Stimulated activated CD4-positive, alpha-beta T cell treated with anti-CD3 and anti-CD28 coated beads, Interleukin-15, amount 100 ng/mL, for 1 hour (primary cell): ENCODE measurements at regions not wholly inside any gene's neighbourhood (a gene's known extent, or its start where the extent isn't known, plus 50 kb on each side); places are given as distances from the start of the nearest gene placed in this dataset.

ENCODE experiments used
- DNase-seq, 2 donors: peaks; one replicate each; pipeline ENCODE4 v3.0.0-alpha.2; 2020; ENCODE audit warnings: low read depth in 1 of 2, low spot score in 1 of 2

DNA sequence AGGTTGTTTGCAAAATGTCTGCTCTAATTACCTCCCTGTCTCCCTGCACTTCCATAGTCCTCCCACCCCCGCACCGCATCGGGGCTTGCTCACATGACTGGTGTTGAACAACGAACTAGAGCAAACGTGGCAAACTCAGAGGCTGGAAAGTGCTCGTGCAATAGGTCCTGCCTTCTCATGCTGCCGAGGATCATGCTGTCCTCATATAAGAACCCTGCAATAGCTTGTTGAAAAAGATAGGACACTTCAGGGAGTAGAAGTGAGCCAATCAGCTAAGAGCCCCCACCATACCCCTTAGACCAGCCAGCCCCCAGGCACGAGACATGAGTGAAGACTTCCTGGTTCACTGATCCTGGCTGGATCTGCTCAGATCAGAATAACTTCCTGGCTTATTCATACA, 219.2 kb downstream of the C6orf118 start:
- no peak for DNase-seq

DNA sequence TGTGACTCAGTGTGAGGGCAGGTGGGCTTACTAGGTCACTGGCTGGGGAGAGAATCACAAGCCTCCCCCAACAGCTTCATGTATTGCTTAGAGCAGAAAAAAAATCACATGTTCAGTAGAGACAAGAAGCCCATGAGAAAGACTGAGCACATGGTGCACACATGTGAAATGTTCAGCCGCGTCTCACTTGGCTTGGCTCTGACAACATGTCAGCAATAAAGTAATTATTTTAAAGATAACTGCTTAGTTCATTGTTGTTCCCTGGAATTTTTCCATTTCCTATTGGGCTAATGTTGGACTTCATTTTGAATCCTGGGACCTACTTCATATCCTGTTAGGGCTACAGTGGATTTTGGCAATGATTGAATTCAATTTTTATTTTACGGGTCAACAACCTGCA, 222.6 kb downstream of the C6orf118 start:
- no peak for DNase-seq

DNA sequence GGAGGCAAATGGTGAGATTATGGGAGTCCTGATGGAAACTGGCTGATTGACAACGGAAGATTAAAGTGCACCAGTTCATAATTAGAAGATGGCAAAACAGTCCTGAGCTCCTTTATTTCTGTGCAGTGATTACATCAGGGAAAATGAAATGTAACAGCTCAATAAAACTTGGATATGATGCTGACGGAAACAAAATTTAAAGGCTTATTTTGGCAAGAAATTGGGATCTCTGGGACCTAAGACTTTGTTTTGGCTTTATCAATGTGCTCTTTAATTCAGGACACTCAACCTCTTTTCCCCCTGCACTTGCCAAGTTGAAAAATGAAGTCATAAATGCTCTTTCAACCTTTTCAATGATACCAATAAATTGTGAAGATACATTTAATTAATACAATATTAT, 226.8 kb downstream of the C6orf118 start:
- DNase-seq = no peak

DNA sequence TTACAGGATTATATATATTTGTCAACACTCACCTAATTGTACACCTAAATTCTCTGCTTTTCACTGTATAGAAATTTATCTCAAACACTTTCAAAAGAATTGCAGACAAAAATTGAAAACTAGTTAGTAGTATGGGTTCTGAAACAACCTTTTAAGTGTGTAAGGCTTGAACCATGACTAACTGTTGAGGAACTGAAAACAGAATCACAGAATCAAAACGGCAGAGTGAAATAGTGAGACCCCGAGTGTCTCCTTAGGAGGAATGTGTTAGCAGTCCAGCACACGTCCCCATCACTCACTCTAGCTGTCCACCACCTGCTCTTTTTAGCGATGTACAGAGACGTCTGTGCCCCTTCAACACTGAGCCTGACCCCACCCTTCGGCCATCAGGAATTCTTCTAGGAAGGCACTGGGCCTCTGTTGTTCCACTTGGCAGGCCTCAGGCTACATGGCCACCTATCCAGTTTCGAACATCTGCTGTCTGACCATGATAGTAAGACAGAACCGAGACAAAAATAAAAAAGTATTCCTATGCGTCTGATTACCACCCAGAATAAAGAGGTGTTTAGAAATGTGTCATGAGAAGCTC, 227.4 kb downstream of the C6orf118 start:
- no peak for DNase-seq

DNA sequence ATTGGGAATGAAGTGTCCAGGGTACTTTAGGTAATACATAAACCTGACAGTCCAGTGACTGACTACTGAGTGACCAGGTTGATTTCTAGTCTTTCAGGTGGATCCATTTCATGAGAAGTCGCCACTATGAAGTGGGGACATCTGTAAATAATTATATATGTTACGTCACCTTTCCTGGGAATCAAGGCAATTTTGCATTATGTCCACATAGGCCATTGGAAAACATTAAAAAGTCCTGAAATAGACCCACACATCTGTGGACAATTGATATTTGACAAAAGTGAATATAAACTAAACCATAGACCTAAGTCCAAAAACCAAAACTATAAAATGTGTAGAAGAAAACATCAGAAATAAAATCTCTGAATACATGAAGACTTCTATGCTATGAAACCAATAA, 231.5 kb downstream of the C6orf118 start:
- no peak for DNase-seq

DNA sequence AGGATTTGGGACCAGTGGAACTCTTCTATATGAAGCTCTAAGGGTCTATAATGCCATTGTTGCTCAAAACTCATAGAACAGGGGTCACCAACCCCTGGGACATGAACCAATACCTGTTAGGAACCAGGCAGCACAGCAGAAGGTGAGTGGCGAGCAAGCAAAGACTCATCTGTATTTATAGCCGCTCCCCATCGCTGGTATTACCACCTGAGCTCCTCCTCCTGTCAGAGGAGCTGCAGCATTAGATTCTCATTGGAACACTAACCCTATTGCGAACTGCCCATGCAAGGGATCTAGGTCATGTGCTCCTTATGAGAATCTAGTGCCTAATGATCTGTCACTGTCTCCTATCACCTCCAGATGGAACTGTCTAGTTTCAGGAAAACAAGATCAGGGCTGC, 237.5 kb downstream of the C6orf118 start:
- no peak for DNase-seq

DNA sequence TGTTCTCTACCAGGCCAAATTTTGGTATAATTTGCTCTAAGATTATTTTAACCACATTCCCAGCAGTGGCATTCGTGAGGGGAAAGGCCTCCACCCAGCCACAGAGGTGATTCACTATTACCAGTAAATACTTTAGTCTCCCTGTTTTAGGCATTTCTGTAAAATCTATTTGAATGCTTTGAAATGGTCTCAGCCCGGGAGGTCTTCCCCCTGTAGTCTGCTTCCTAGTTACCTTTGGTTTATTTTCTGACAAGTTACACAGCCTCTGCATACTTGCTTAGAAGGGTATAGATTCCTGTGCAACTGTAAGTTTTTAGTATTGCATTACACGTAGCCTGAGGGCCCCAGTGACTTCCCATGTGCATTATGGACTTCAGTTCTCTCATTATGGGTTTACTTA, 248.7 kb downstream of the C6orf118 start:
- no peak for DNase-seq

DNA sequence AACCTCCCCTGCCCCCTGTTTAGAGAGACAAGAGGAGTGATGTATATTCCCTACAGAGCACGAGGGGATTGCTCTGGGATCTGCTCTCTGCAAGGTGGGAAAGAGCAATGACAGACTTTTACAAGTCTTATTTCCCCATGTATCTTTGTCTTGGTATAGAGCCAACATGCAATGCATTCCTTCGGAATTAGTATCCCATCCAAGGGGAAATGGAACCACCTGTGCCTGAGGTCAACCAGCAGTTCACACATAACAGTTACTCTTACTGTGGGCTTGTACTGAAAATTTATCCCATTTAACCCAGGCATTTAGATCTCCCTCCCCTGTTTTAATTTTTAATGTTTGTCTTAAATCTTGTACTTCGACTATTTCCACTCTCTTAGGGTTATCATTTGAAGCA, 250.4 kb downstream of the C6orf118 start:
- no peak for DNase-seq

DNA sequence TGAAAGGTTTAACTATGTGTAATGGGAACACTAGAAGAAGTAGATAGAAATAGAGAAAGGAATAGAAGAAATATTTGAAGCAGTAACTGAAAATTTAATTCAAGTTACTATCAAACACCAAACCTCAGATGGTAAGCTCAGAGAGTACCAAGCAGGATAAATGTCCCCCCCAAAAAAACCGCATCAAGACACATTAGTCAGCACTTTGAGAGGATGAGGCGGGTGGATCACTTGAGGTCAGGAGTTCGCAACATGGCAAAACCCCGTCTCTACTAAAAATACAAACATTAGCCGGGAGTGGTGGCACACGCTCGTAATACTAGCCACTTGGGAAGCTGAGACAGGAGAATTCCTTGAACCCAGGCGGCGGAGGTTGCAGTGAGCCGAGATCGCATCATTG, 253.1 kb downstream of the C6orf118 start:
- DNase-seq = no peak

DNA sequence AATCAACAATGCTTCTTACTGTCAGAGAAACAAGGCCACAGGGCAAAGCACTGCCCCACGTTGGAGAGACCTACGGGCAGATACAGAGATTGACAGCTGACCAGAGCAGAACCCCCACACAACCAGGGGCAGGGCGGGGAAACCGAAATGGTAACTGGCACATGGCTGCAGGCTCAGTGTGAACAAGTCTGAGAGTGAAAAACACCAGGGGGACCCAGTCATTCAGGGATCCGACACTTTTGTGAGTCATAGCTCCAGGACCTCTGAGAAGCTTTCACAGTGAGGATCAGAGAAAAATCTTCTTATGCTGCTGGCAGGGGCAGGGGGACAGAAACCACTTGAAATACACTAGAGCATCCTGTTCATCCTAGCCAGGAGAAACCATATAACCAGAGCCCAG, 254.2 kb downstream of the C6orf118 start:
- no peak for DNase-seq

DNA sequence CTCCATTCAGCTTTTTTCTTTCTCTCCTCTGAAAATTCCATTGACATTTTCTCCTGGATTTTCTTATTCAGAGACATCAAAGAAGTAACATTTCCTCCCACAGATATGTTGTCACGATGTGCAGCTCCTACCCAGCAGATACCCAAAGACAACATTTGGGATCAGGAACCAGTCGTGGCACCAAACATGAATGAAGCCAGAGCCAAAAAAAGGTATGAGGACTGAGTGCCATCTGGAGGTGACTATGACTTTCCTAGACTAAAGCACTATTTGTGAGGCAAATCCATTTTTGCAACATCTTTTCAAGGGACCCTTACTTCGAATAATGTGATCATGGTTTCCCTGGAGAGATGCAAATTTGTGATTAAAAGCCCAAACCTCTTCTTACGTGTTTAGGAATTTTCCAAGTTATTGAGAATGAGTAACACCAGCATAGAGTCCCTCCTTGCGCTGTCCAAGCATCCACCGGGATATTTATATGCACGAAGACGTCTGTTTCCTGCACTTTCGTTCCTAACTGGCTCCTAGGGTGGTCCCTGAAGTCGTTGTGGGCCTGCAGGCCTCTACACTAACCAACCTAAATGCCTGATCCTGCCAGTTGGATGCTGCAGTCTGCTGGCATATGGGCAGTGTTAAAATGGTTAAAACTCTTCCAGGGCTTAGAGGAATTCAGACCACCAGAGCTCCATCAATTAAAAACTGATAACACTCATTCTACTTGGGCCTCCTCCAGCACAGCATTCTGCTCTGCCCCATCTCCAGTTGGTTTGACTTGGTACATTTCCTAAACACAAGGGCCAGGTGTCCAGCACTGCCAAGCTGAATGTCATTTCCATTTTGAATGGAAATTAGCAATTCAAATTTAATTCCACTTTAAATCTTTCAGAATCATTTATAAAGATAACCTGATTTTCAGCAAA, 256.6 kb downstream of the C6orf118 start:
- no peak for DNase-seq

DNA sequence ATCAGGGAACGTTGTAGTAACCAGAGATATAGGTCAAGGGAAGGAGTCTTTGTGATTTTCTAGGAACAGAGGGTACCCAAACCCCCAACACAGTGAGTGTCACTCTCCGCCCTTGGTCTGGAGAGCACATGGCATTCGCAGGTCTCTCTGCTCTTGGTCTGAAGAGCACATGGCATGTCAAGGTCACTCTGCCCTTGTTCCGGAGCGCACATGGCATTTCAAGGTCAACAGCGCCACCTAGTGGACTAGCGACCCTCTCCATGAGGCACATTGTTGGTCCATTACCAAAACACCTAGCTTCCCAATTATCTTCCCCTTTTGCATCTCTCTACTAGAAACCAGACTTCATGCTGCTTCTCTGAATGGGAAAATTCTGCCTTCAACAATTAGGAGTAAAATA, 260.0 kb downstream of the C6orf118 start:
- DNase-seq = no peak

DNA sequence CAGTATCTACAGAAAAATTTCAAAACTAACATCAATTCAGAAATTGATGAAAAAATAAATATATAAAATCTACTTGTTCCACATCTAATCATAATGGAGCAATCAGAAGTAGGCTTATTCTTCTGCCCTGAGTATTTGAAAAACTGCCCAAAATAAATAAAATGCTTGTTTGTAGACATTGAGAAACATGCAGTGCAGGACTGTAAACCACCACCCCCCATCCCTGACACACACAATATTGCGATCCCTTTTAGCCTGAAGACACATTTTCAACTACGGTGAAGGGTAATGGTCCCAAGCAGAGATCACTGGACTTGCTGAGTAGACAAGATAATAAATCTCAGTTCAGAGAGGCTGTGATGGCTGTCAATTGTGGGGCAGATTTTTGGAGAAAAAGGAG, 261.5 kb downstream of the C6orf118 start:
- no peak for DNase-seq

DNA sequence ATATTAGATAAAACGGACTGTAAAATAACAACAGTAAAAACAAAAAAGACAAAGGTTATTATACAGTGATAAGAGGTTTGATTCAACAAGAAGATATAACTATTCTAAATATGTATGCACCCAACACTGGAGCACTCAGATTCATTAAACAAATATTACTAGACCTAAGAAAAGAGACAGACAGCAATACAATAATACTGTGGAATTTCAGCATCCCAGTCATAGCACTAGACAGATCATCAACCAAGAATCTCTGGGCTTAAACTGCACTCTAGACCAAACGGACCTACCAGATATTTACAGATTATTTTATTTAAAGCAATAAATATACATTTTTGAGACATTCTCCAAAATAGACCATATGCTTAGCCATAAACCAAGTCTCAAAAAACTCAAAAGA, 263.8 kb downstream of the C6orf118 start:
- DNase-seq = no peak

DNA sequence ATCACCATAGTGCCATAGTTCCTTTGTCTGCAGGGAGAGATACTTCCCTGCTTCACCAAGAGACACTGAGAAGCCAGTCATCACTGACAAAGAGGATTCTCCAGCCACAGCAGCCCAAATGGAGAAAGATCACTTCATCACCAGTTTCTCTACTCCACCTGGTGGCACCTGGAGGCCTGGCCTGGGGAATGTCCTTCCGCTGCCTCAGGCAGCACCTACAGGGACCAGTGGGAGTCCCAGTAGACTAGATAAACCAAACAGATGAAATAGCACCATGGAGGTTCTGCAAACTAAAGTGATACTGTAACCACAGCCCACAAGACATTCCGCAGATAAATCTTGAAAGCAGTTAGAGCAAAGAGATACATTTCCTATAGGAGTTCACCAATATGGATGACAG, 266.5 kb downstream of the C6orf118 start:
- DNase-seq = no peak

DNA sequence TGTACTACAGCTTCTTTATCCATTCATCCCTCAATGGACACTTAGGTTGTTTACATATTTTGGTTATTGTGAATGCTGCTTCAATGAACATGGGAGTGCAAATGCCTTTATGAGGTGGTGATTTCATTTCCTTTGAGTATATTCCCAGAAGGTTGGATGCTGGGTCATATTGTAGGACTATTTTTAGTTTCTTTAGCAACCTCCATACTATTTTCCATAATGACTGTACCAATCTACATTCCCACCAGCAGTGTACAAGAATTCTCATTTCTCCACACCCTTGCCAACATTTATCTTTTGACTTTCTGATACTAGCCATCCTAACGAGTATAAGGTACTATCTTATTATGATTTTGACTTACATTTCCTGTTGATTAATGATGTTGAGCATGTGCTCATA, 269.0 kb downstream of the C6orf118 start:
- no peak for DNase-seq

DNA sequence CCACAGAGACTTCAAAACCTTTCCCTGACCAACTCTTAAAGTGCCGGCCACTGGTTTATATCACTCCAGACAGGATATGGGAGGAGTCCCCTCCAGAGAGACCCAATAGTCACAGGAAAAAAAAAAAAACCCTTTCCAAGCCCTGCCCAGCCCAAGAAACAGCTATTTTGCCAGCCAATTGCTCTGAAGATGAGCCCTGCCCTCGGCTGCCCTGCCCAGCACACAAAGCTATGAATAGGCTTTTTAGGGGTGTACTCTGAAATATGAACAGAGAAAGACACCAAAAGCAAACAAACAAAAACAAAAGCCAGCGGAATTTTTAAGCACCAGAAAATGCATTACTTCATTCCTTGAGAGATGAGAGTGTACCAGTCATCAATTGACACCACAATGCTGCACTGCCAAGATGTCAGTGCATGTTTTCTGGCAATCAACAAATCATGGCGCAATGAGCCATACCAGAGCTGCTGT, 275.1 kb downstream of the C6orf118 start:
- no peak for DNase-seq

DNA sequence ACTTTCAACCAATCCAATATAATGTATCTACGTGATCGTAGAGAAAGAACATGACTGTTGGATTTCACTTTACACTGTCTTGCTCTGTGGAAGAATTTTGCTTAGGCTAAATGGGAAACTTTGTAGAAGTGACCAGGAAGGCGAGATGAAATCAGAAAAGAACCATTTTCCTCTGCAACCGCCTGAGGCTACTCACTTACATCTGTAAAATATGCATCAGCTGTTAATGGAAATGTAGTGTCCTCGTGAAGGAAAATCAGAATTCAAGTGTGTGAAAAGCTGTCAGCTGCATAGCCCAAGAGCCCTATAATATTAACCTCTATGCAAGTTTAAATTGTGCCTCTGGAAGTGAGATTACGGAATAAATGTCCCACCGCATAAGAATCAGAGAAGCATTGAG, 277.9 kb downstream of the C6orf118 start:
- no peak for DNase-seq

DNA sequence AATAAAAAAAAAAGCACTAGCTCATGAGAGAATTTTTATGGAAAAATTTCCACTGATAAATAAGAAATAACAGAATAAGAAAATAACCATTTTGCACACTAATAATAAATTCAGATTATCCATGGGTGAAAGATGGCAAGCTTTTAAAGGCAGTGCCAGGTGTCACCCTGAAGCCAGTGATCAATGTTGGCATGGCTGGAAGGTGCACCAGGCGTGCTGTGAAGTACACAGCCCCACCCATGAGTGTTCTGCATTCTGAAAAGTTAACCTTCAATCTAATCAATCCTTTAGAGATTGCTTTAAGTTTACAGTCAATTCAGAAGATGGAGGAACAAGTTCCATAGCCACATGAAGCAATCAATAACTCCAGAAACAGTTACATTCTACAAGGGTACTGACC, 284.4 kb downstream of the C6orf118 start:
- DNase-seq = no peak

DNA sequence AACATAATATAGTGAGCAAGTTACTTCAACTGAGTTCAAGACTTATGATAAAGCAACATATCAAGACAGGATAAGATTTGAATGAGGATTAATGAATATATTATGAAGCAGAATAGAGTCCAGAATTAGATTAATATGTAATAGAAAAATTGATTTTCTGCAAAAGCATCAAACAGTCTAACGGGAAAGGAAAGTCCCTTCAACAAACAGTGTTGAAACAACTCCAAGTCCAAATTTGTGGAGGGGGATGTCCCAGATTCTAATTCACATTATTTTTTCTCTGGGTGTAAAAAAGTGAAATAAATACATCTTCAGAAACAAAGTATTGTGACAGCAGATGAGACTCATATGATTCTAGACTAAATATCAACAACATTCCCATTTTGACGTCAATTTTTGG, 289.7 kb downstream of the C6orf118 start:
- DNase-seq = no peak

DNA sequence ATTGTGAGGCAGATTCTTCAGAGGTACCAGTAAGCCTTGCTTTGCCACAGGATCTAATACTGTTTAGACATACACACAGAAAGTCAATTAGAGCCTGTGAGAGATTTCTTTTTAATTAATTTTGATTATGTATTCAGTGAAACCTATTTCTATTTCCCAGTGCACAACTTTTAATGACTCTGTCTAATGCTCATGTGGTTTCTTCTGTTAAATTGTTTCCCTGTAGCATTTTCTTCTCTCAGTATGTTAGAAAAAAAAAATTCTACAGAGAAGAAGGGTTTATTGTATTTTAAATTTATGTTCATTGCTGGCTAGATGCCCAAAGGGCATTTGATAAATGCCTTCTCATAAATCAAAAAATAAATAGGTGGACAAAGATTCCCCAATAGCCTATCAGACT, 293.7 kb downstream of the C6orf118 start:
- no peak for DNase-seq

DNA sequence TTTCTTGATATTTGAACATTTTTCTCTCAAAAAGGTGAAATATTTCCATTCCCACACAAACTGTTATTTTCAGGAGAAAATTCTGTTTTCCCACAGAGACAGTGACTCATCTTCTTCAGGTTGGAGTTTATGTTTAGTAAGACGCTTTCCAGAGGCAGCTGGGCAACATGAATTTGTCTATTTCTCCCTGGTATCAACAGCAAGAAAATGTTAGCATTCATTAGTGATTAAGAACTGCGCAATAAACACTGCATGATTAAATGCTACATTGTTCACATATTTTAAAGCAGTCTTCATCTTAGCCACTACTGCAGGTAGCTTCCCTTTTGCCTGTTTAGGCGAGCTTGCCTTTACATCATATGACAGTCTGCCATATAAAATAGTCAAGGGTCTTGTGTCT, 295.7 kb downstream of the C6orf118 start:
- DNase-seq = no peak

DNA sequence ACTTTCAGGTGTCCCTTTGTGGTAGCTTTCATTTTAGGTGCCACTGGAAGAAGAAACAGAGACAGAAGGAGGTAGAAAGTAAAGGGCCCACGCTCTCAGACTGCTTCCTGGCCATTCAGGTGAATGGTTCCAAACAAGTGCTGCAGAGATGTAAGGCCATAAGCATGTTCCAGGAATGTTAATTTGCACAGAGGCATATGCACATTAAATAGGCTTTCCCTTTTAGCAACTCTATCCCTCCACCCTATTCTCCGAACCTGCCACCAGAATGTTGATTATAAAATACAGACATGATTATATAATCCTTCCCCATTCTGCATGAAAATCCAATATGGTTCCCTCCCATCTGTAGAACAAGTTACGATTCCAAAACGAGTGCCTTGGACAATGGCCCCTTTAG, 297.2 kb downstream of the C6orf118 start:
- DNase-seq = no peak
